Liver (tissue), 3 donors: ENCODE measurements at regions not wholly inside any gene's neighbourhood (a gene's known extent, or its start where the extent isn't known, plus 50 kb on each side); places are given as distances from the start of the nearest gene placed in this dataset.

Source experiments
- EGR1 ChIP-seq, 2 donors: IDR thresholded peaks; 2 replicates each; pipeline ENCODE4 v1.6.1; 2016 to 2018; ENCODE audit warnings: antibody characterized with exemption in 2 of 2, low read depth in 2 of 2
- FOXA1 ChIP-seq: IDR thresholded peaks from 2 replicates; pipeline ENCODE4 v1.6.1; 2016; ENCODE audit warnings: antibody characterized with exemption
- GABPA ChIP-seq, 2 donors: IDR thresholded peaks in 1 of 2; conservative IDR thresholded peaks in 1 of 2; 2 replicates each; pipeline ENCODE4 v1.6.1; 2016; ENCODE audit warnings: antibody characterized with exemption in 2 of 2, mild to moderate bottlenecking in 1 of 2, moderate library complexity in 1 of 2
- HNF4A ChIP-seq, 2 donors: conservative IDR thresholded peaks; 2 replicates each; pipeline ENCODE4 v1.6.1; 2016; ENCODE audit warnings: antibody characterized with exemption in 2 of 2, mild to moderate bottlenecking in 2 of 2
- JUND ChIP-seq, 2 donors: IDR thresholded peaks; 2 replicates each; pipeline ENCODE4 v1.6.1; 2016; ENCODE audit warnings: antibody characterized with exemption in 2 of 2
- RAD21 ChIP-seq, 2 donors: IDR thresholded peaks; 2 replicates each; pipeline ENCODE4 v1.6.1; 2016; ENCODE audit warnings: antibody characterized with exemption in 2 of 2, mild to moderate bottlenecking in 2 of 2
- RXRA ChIP-seq, 2 donors: IDR thresholded peaks; 2 replicates each; pipeline ENCODE4 v1.6.1; 2017 to 2018; ENCODE audit warnings: antibody characterized with exemption in 2 of 2, mild to moderate bottlenecking in 1 of 2
- SP1 ChIP-seq: IDR thresholded peaks from 2 replicates; pipeline ENCODE4 v1.6.1; 2018; ENCODE audit warnings: antibody characterized with exemption, mild to moderate bottlenecking
- TAF1 ChIP-seq: conservative IDR thresholded peaks from 2 replicates; pipeline ENCODE4 v1.6.1; 2016; ENCODE audit warnings: antibody characterized with exemption, mild to moderate bottlenecking
- TF ChIP-seq, protein P1 (sequence below): fragments of 150-350 bp; IDR thresholded peaks from 2 replicates; pipeline ENCODE4 v1.5.1; 2017; ENCODE audit warnings: improper control_type of control experiment, low read depth, low read length; ENCODE audit not compliant: missing input control
- TF ChIP-seq, protein P2 (sequence below): IDR thresholded peaks from 2 replicates; pipeline ENCODE4 v1.6.1; 2016; ENCODE audit warnings: antibody characterized with exemption
- TF ChIP-seq, protein P3 (sequence below): IDR thresholded peaks from 2 replicates; pipeline ENCODE4 v1.6.1; 2016; ENCODE audit warnings: antibody characterized with exemption
- TF ChIP-seq, protein P4 (sequence below): IDR thresholded peaks from 2 replicates; pipeline ENCODE4 v1.6.1; 2016; ENCODE audit warnings: antibody characterized with exemption, mild to moderate bottlenecking
- donor health status: healthy.
- donor health status: healthy.

DNA sequence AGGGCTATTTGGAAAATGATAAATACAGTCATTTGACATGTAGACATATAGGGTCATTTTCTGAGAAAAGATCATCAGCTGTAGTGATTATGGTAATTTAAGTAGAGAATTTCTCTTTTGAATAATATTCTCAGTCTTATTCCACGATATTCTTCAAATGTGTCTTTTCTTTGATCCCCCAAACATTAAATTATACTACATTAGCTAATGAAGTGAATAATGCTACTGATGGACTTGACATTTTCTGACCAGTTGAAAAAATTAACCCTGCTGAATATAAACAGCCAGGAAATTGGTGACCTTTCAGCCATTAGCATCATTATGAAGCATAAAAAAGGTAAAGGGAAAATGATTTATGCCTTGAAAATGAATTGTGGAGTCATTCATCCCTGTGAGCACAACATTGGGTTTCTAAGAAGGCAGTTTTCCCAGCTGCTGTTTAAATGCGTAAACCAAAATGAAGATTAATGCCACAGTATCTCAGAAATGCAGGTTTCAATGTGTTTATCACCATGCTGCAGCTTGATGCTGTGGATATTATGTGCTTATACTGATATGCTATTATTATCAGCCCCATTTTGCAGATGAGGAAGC lies 489.1 kb downstream of the KCTD16 start:
- TF ChIP-seq, protein P1, sequence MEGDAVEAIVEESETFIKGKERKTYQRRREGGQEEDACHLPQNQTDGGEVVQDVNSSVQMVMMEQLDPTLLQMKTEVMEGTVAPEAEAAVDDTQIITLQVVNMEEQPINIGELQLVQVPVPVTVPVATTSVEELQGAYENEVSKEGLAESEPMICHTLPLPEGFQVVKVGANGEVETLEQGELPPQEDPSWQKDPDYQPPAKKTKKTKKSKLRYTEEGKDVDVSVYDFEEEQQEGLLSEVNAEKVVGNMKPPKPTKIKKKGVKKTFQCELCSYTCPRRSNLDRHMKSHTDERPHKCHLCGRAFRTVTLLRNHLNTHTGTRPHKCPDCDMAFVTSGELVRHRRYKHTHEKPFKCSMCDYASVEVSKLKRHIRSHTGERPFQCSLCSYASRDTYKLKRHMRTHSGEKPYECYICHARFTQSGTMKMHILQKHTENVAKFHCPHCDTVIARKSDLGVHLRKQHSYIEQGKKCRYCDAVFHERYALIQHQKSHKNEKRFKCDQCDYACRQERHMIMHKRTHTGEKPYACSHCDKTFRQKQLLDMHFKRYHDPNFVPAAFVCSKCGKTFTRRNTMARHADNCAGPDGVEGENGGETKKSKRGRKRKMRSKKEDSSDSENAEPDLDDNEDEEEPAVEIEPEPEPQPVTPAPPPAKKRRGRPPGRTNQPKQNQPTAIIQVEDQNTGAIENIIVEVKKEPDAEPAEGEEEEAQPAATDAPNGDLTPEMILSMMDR, result no peak
- TF ChIP-seq SP1, result no peak
- no peak for TF ChIP-seq GABPA (IDR thresholded peaks at IDR 0.05 in 1 of 2, conservative IDR thresholded peaks at IDR 0.05 in 1 of 2)
- no peak for TF ChIP-seq TAF1
- TF ChIP-seq RXRA (IDR thresholded peaks at IDR 0.05), result no peak
- TF ChIP-seq, protein P2, sequence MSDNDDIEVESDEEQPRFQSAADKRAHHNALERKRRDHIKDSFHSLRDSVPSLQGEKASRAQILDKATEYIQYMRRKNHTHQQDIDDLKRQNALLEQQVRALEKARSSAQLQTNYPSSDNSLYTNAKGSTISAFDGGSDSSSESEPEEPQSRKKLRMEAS, result no peak
- TF ChIP-seq, protein P3, sequence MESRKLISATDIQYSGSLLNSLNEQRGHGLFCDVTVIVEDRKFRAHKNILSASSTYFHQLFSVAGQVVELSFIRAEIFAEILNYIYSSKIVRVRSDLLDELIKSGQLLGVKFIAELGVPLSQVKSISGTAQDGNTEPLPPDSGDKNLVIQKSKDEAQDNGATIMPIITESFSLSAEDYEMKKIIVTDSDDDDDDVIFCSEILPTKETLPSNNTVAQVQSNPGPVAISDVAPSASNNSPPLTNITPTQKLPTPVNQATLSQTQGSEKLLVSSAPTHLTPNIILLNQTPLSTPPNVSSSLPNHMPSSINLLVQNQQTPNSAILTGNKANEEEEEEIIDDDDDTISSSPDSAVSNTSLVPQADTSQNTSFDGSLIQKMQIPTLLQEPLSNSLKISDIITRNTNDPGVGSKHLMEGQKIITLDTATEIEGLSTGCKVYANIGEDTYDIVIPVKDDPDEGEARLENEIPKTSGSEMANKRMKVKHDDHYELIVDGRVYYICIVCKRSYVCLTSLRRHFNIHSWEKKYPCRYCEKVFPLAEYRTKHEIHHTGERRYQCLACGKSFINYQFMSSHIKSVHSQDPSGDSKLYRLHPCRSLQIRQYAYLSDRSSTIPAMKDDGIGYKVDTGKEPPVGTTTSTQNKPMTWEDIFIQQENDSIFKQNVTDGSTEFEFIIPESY, result no peak
- TF ChIP-seq, protein P4, sequence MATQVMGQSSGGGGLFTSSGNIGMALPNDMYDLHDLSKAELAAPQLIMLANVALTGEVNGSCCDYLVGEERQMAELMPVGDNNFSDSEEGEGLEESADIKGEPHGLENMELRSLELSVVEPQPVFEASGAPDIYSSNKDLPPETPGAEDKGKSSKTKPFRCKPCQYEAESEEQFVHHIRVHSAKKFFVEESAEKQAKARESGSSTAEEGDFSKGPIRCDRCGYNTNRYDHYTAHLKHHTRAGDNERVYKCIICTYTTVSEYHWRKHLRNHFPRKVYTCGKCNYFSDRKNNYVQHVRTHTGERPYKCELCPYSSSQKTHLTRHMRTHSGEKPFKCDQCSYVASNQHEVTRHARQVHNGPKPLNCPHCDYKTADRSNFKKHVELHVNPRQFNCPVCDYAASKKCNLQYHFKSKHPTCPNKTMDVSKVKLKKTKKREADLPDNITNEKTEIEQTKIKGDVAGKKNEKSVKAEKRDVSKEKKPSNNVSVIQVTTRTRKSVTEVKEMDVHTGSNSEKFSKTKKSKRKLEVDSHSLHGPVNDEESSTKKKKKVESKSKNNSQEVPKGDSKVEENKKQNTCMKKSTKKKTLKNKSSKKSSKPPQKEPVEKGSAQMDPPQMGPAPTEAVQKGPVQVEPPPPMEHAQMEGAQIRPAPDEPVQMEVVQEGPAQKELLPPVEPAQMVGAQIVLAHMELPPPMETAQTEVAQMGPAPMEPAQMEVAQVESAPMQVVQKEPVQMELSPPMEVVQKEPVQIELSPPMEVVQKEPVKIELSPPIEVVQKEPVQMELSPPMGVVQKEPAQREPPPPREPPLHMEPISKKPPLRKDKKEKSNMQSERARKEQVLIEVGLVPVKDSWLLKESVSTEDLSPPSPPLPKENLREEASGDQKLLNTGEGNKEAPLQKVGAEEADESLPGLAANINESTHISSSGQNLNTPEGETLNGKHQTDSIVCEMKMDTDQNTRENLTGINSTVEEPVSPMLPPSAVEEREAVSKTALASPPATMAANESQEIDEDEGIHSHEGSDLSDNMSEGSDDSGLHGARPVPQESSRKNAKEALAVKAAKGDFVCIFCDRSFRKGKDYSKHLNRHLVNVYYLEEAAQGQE, result no peak
- no peak for TF ChIP-seq JUND (IDR thresholded peaks at IDR 0.05)
- TF ChIP-seq RAD21 (IDR thresholded peaks at IDR 0.05), result no peak
- TF ChIP-seq FOXA1, result no peak
- TF ChIP-seq HNF4A (conservative IDR thresholded peaks at IDR 0.05), result no peak
- no peak for TF ChIP-seq EGR1 (IDR thresholded peaks at IDR 0.05; ENCODE audit: low read depth in 2 of 2)
